ENCODE measurements at regions not wholly inside any gene's neighbourhood (a gene's known extent, or its start where the extent isn't known, plus 50 kb on each side); places are given as distances from the start of the nearest gene placed in this dataset.
"Not testable (repeated sequence)": the region's sequence is repeated elsewhere in the genome, so short reads cannot be mapped to it uniquely, and the experiment has no call there.

DNA sequence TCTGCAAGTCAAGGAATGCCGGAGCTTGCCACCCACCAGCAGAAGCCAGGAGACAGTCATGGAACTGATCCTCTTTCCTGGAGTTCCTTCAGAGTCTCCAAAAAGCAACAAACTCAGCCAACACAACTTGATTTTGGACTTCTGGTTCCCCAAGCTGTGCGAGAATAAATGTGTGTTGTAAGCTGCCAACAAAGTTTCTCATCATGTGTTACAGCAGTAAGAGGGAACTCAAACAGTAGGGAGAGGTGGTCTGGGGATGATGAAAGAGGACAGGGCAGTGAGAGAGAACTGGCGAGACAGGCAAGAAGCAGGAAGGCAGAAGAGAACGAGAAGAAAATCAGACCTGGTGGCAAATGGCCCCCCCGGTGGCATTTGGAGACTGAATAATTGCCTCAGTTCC, 204.9 kb downstream of the MAF start:
- Mint-ChIP-seq H3K4me1 (peaks cover 2% of the 10 kb centered on the region), H3K36me3 (ENCODE audit: low read depth) (no peaks in the 10 kb centered on the region), H3K27me3 (peaks cover 8% of the 10 kb centered on the region), H3K27ac (no peak overlapping the region), H3K4me3 (no peak overlapping the region), H3K9me3 (no peaks in the 10 kb centered on the region)
- DNase-seq (no peak), ATAC-seq (no peak)

DNA sequence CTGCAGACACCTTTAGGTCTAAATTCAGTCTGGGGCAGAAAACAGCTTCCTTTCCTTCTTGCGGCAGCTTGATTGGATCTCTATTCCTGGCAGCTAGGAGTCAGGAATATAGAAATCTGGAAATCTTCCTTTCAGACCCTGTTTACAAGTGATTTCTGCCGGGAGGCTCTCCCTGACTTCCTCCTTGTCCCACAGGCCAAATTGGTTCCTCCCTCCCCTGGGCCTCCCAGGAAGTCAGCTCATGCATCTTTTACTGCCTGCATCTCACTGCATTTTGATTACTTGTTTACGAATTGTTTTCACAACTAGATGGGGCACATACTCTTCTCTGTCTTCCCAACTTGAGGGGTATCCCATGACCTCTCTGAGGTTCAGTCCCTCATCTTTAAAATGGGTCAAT, 206.3 kb downstream of the MAF start:
- ATAC-seq = no peak
- DNase-seq = no peak
- Mint-ChIP-seq H3K4me1 (peaks cover 2% of the 10 kb centered on the region), H3K27ac (no peak overlapping the region), H3K36me3 (ENCODE audit: low read depth) (no peaks in the 10 kb centered on the region), H3K27me3 (peaks cover 8% of the 10 kb centered on the region), H3K4me3 (no peak overlapping the region), H3K9me3 (no peaks in the 10 kb centered on the region)

DNA sequence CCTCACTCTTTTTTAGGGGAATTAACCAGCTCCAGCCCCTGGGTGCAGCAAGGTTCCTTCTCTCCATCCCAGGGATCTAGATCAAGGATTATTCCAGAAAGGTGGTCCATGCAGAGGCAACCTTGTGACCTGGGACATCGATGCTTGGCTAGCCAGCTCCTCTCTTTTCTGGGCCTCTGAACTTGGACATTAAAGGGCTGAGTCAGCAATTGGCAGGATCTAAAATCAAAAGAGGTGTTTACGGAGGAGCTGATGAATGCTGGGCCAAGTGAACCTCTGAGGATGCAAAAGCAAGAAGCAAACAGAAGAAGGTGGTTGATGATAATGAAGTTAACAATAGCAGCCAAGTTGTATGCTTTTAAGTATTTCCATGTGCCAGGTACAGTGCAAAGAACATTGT, 207.0 kb downstream of the MAF start:
- ATAC-seq (no peak), DNase-seq (no peak)
- Mint-ChIP-seq H3K4me3 (no peak overlapping the region), H3K27ac (no peak overlapping the region), H3K4me1 (peaks cover 2% of the 10 kb centered on the region), H3K27me3 (peaks cover 8% of the 10 kb centered on the region), H3K9me3 (no peaks in the 10 kb centered on the region), H3K36me3 (ENCODE audit: low read depth) (no peaks in the 10 kb centered on the region)

DNA sequence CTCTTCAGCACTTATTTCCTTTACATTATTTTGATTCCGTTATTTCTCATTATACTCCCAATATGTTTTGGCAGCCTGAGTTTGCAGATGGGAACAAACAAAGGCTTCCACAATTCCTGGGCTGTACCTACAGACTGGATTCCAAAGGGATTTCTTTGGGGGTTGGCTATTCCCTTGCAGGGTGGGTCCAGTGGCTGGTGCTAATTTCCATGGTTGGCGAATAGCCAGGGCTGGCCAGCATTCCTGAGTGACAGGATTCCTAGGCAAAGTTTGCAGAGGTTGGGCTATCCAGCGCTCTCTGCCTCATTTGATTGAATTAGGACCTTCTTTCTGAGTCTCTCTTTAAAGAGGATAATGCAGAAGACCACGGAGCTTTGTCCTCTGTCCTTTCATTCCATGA, 207.4 kb downstream of the MAF start:
- peaks cover 8% of the 10 kb centered on the region for H3K27me3 Mint-ChIP-seq
- H3K4me1 Mint-ChIP-seq = peaks cover 2% of the 10 kb centered on the region
- H3K36me3 Mint-ChIP-seq (ENCODE audit: low read depth) = no peaks in the 10 kb centered on the region
- H3K4me3 Mint-ChIP-seq = no peak overlapping the region
- H3K9me3 Mint-ChIP-seq = no peaks in the 10 kb centered on the region
- no peak overlapping the region for H3K27ac Mint-ChIP-seq
- DNase-seq = no peak
- no peak for ATAC-seq

DNA sequence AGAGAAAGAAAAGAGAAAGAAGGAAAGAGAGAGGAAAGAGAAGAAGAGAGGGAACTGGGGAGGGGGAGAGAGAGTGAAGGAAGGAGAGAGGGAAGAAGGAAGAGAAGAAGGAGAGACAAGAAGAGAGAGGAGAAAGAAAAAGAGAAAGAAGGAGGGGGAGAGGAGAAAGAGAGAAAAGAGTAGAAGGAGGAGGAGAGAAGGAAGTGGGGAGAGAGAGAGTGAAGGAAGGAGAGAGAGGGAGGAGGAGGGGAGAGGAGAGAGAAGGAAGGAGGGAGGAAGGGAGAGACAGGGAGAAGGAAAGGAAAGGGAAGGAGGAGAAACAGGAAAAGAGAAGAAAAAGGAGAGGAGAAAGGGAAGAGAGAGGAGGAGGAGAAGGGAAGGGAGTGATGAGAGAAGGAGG, 208.5 kb downstream of the MAF start:
- ATAC-seq (no peak), DNase-seq (no peak)
- Mint-ChIP-seq H3K27ac (no peak overlapping the region), H3K27me3 (peaks cover 8% of the 10 kb centered on the region), H3K4me1 (peaks cover 2% of the 10 kb centered on the region), H3K4me3 (no peak overlapping the region), H3K36me3 (ENCODE audit: low read depth) (no peaks in the 10 kb centered on the region), H3K9me3 (no peaks in the 10 kb centered on the region)

DNA sequence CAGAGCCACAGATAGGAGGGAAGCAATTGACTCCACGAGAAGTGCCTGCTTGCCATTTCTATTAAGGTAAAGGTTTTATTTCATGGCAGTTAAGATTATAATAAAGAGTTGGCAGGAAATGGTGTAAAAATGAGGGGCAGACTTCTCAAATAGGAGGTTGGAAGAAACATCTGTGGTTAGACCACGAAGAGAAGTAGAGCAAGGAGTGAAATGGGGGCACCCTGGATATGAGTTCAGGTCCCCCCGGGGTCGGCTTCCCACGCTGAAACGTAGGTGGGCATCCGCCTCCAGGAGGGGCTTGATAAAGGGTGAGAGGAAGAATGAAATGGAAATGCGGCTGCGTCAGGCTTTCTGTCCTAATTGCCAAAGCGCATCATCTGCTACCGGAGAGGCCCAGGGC, 209.1 kb downstream of the MAF start:
- H3K36me3 Mint-ChIP-seq (ENCODE audit: low read depth) = no peaks in the 10 kb centered on the region
- H3K27me3 Mint-ChIP-seq = peaks cover 8% of the 10 kb centered on the region
- peak overlapping the region; percentile 7 for H3K27ac Mint-ChIP-seq
- H3K9me3 Mint-ChIP-seq = no peaks in the 10 kb centered on the region
- no peak overlapping the region for H3K4me3 Mint-ChIP-seq
- H3K4me1 Mint-ChIP-seq = peaks cover 2% of the 10 kb centered on the region
- ATAC-seq (no peak), DNase-seq (no peak)

DNA sequence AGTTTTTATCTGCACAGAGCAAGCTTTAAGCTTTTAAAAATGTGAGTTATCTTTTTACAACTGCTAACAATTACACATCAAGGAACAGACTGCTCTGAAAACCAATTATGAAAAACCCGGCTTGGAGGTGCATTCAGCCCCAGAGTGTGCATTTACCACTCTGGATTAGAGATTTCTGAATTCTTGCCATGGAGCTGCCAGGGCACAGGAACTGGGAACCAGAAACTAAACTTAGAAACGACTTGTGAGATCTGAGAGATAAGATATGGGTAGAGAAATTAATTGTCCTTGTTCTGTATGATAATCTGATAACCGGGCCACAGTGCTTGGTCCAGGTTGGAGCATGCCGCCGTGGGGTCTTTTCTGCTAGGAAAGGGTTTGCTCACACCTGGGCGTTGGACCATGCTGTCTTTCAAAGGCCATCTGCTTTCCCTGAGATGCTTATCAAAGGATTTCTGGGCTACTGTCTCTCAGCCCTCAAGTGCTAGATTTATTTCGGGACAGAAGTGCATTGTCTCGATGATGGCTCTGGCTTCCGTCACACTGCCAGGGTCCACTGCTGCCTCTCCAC, 210.0 kb downstream of the MAF start:
- no peak for ATAC-seq
- no peak overlapping the region for H3K27ac Mint-ChIP-seq
- H3K9me3 Mint-ChIP-seq = no peaks in the 10 kb centered on the region
- no peak overlapping the region for H3K4me3 Mint-ChIP-seq
- peaks cover 8% of the 10 kb centered on the region for H3K27me3 Mint-ChIP-seq
- peaks cover 2% of the 10 kb centered on the region for H3K4me1 Mint-ChIP-seq
- DNase-seq = no peak
- no peaks in the 10 kb centered on the region for H3K36me3 Mint-ChIP-seq (ENCODE audit: low read depth)

DNA sequence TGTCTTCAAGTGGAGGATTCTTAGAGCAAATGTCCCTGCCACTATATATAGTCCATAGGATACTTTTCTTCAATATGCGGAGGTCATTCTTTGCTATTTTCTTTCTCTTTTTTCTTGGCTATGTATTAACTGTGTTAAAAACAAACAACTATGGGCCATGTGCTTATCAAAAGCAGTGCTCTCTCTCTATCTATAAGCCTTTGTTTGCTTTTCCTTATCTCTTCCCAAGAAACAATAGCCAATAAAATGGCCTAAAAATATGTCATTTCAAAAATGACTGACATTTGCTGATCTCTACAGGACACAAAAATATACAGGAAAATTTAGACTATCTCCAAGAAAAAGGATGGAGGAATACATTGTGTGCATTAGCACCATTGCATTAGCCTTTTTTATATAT, 212.1 kb downstream of the MAF start:
- peaks cover 2% of the 10 kb centered on the region for H3K4me1 Mint-ChIP-seq
- H3K4me3 Mint-ChIP-seq = no peak overlapping the region
- H3K9me3 Mint-ChIP-seq = no peaks in the 10 kb centered on the region
- H3K36me3 Mint-ChIP-seq (ENCODE audit: low read depth) = no peaks in the 10 kb centered on the region
- H3K27ac Mint-ChIP-seq = no peak overlapping the region
- DNase-seq (no peak), ATAC-seq (no peak)
- peaks cover 10% of the 10 kb centered on the region for H3K27me3 Mint-ChIP-seq

DNA sequence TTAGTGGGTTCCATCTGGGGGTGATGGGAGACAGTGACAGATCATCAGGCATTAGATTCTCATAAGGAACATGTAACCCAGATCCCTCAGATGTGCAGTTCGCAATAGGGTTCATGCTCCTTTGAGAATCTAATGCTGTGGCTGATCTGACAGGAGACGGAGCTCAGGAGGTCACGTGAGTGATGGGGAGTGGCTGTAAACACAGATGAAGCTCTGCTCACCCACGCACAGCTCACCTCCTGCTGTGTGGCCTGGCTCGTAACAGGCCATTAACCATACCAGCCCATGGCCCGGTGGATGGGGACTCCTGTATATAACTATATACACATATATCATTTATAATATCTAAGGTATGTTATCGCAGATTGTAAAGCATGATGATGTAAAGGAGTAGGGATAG, 214.2 kb downstream of the MAF start:
- Mint-ChIP-seq H3K9me3 (peaks cover 4% of the 10 kb centered on the region), H3K27ac (no peak overlapping the region), H3K36me3 (ENCODE audit: low read depth) (no peaks in the 10 kb centered on the region), H3K4me3 (no peak overlapping the region), H3K27me3 (peaks cover 10% of the 10 kb centered on the region), H3K4me1 (peaks cover 8% of the 10 kb centered on the region)
- no peak for DNase-seq
- ATAC-seq = no peak

DNA sequence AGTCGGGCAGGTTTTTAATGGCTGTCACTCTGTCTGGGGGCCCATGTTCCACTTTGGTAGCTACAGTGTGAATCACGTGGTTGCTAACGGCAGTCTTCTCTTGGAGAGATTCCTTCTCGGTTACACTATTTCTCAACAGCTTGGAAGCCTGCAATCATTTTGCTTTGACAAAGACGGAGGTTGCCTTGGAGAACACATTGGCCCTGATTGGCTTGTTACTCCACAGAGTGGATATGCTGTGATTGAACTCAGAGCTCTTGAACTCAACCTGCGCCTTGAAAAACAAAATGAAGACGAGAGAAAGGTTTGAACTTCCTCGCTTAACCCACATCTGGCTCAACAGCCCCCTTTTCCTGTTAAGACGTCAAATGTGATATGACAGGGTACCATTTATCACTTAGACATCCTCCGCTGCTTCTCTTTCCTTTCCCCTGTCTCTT, 218.9 kb downstream of the MAF start:
- Mint-ChIP-seq H3K9me3 (peaks cover 4% of the 10 kb centered on the region), H3K27me3 (peaks cover 21% of the 10 kb centered on the region), H3K36me3 (ENCODE audit: low read depth) (no peaks in the 10 kb centered on the region), H3K4me3 (peak overlapping the region; percentile 12), H3K4me1 (peaks cover 25% of the 10 kb centered on the region), H3K27ac (no peak overlapping the region)
- DNase-seq = no peak
- no peak for ATAC-seq

DNA sequence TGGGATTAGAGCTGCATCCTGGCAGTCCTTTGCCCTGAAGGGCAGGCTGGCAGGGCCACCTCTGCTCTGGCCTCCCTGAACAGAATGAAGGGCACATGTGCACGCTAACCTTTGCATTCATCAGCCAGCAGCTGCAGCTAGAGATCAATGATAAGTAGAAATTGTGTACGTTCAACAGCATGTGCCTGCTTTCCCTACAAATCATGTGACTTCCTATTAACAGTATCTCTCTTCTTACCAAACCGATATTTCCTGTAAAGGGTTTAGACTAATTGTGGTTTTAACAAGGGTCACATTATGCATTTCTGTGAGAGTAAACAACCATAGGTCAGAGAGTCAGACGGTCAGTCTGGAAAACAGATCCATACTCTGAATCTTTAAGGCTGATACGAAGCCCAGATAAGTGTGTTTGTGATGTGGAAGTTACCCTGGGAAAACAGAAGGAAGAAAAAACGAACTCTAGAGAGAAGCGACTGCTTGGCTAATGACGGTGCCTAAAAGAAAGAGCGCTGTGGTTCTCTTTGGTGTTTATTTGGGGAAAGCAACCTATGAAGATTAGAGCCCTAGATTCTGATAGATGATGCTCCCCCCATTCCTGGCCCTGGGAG, 219.4 kb downstream of the MAF start:
- Mint-ChIP-seq H3K9me3 (peaks cover 4% of the 10 kb centered on the region), H3K4me1 (peaks cover 25% of the 10 kb centered on the region), H3K4me3 (peak overlapping the region; percentile 12), H3K27me3 (peaks cover 22% of the 10 kb centered on the region), H3K27ac (peak overlapping the region; percentile 66), H3K36me3 (ENCODE audit: low read depth) (no peaks in the 10 kb centered on the region)
- no peak for DNase-seq
- ATAC-seq = no peak

DNA sequence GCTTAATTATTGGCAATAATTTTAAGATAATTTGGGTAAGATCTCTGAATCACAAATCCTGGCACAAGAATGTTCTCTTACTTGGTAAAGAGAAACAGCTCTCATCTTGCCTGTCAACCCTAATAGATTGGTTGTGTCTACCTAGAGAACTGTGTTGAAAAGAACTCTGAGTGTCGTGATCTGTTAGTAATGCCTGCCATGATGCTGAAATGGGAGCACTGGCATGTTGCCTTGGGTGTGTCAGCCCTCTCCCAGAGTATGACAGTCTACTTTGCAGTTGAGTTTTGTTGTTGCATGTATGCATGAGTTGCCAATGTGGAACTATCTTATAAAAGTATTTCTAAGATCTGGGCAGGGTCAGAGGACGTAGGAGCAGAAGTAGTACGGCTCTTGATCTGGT, 221.4 kb downstream of the MAF start:
- ATAC-seq (no peak), DNase-seq (no peak)
- H3K4me3 Mint-ChIP-seq = no peak overlapping the region
- H3K9me3 Mint-ChIP-seq = peaks cover 4% of the 10 kb centered on the region
- no peak overlapping the region for H3K27ac Mint-ChIP-seq
- H3K36me3 Mint-ChIP-seq (ENCODE audit: low read depth) = no peaks in the 10 kb centered on the region
- H3K27me3 Mint-ChIP-seq = peaks cover 27% of the 10 kb centered on the region
- H3K4me1 Mint-ChIP-seq = peaks cover 25% of the 10 kb centered on the region

DNA sequence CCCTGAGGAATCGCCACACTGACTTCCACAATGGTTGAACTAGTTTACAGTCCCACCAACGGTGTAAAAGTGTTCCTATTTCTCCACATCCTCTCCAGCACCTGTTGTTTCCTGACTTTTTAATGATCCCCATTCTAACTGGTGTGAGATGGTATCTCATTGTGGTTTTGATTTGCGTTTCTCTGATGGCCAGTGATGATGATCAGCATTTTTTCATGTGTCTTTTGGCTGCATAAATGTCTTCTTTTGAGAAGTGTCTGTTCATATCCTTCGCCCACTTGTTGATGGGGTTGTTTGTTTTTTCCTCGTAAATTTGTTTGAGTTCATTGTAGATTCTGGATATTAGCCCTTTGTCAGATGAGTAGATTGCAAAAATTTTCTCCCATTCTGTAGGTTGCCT, 223.5 kb downstream of the MAF start:
- ATAC-seq; H3K4me3 Mint-ChIP-seq; H3K36me3 Mint-ChIP-seq (ENCODE audit: low read depth); H3K27ac Mint-ChIP-seq; DNase-seq; H3K9me3 Mint-ChIP-seq: not testable (repeated sequence)
- Mint-ChIP-seq H3K4me1 (peaks cover 29% of the 10 kb centered on the region), H3K27me3 (peaks cover 22% of the 10 kb centered on the region)

DNA sequence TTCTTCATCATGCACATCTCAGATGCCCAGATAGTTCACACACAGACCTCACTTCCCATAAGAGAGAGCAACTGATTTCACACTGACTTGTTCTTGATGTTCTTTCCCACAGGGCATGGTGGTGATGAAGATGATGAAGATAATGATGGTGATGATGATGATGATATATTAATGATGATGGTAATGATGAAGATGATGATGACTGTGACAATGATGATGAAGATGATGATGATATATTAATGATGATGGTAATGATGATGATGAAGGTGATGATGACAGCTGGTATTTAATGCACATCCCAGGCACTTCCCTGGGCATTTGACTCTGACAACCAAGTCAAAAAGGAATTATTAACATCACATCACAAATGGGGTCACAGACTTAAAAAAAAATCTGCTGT, 225.2 kb downstream of the MAF start:
- Mint-ChIP-seq H3K9me3 (peaks cover 9% of the 10 kb centered on the region), H3K27ac (no peak overlapping the region), H3K4me3 (no peak overlapping the region), H3K4me1 (peaks cover 21% of the 10 kb centered on the region), H3K27me3 (peaks cover 12% of the 10 kb centered on the region), H3K36me3 (ENCODE audit: low read depth) (no peaks in the 10 kb centered on the region)
- ATAC-seq (no peak), DNase-seq (no peak)

DNA sequence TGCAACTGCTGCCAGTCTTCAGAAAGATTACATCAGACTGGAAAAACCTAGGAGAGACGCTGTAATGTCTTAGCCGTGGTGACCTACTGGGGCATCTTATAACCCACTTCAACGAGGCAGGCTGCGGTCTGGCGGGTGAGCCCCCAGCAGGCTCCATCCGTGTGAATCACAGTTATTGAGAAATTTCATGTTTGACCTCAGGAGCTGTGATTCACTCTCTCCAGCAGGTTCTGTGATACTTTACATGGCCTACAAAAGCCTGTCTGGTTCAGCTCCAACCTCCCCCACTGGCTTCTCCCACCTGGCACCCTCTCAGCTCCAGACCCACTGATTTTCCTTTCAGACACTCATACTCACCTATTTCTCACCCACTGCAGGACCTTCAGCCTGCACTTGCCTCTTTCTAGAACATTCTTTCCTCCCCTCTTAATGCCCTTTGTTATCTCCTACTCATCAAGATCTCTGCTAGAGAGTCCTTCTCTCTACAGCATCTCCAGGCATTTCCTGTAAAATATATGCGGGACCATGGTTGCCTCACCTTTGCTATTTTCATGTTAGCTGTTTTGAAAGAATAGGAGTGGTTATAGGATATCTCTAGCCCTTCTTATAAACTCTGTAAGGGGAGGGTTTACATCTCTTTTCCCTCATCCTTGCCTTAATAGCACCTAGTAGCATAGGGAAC, 227.9 kb downstream of the MAF start:
- Mint-ChIP-seq H3K27me3 (peaks cover 8% of the 10 kb centered on the region), H3K9me3 (peaks cover 13% of the 10 kb centered on the region), H3K4me1 (peaks cover 18% of the 10 kb centered on the region), H3K27ac (peak overlapping the region; percentile 65), H3K36me3 (ENCODE audit: low read depth) (no peaks in the 10 kb centered on the region), H3K4me3 (no peak overlapping the region)
- DNase-seq (peak; percentile 33), ATAC-seq (peak; percentile 81)
